Naive thymus-derived CD4-positive, alpha-beta T cell (primary cell): ENCODE measurements at regions not wholly inside any gene's neighbourhood (a gene's known extent, or its start where the extent isn't known, plus 50 kb on each side); places are given as distances from the start of the nearest gene placed in this dataset.

Experiments
- ATAC-seq: fragments of 150-1000 bp; cut with Tn5 transposase; 2 replicates; pipeline ENCODE4 v1.10.0; 2021; ENCODE audit warnings: mild to moderate bottlenecking, moderate library complexity
- CTCF ChIA-PET: fragments of 350-600 bp; sonication (Branson Sonifier 250); formaldehyde crosslinking; loops from one replicate; lab custom pipeline; 2021; ENCODE audit warnings: antibody characterized with exemption; lab: Charles Lee
- POLR2A ChIA-PET: fragments of 350-600 bp; sonication (Branson Sonifier 250); formaldehyde crosslinking; loops from one replicate; lab custom pipeline; 2021; ENCODE audit warnings: antibody characterized with exemption, inconsistent platforms; lab: Charles Lee
- DNase-seq, 9 donors: peaks; one replicate each; pipeline versions ENCODE4 v3.0.0 to v3.0.0-alpha.2; 2020 to 2022; ENCODE audit warnings: mixed read lengths in 1 of 9
- H3K27ac ChIP-seq: one replicate; pipeline ENCODE4 v1.7.0; 2013; ENCODE audit warnings: mild to moderate bottlenecking, low read depth, low read length, moderate library complexity
- H3K27me3 ChIP-seq, 2 donors: one replicate each; pipeline ENCODE4 v1.7.0; 2013; ENCODE audit warnings: low read length in 2 of 2, mild to moderate bottlenecking in 2 of 2, moderate library complexity in 2 of 2; ENCODE audit not compliant: control insufficient read depth in 2 of 2, insufficient read depth in 2 of 2
- H3K36me3 ChIP-seq, 3 experiments: 1 replicate in 2 of 3; 2 replicates in 1 of 3; pipeline ENCODE4 v1.7.0; 2013; ENCODE audit warnings: low read length in 3 of 3, mild to moderate bottlenecking in 3 of 3, moderate library complexity in 1 of 3; ENCODE audit not compliant: insufficient read depth in 3 of 3, control insufficient read depth in 2 of 3
- H3K4me1 ChIP-seq, 2 donors: one replicate each; pipeline ENCODE4 v1.7.0; 2013; ENCODE audit warnings: low read length in 2 of 2, mild to moderate bottlenecking in 2 of 2, moderate library complexity in 1 of 2; ENCODE audit not compliant: control insufficient read depth in 2 of 2, insufficient read depth in 2 of 2
- H3K4me3 ChIP-seq: 2 replicates; pipeline ENCODE4 v1.7.0; 2013; ENCODE audit warnings: mild to moderate bottlenecking, low read length
- H3K9me3 ChIP-seq, 3 experiments: 1 replicate in 2 of 3; 2 replicates in 1 of 3; pipeline ENCODE4 v1.7.0; 2013; ENCODE audit warnings: low read length in 3 of 3; ENCODE audit not compliant: control insufficient read depth in 2 of 3
- H3K27ac Mint-ChIP-seq, 9 donors: one replicate each; pipeline ENCODE4 v1.8.0; 2020 to 2022; ENCODE audit warnings: mixed read lengths in 9 of 9, mild to moderate bottlenecking in 8 of 9, moderate library complexity in 5 of 9, inconsistent platforms in 2 of 9
- H3K27me3 Mint-ChIP-seq, 5 donors: one replicate each; pipeline ENCODE4 v1.8.0; 2021 to 2022; ENCODE audit warnings: mixed read lengths in 5 of 5, mild to moderate bottlenecking in 1 of 5
- H3K36me3 Mint-ChIP-seq, 5 donors: one replicate each; pipeline ENCODE4 v1.8.0; 2020 to 2022; ENCODE audit warnings: mixed read lengths in 5 of 5, mild to moderate bottlenecking in 3 of 5, inconsistent platforms in 1 of 5
- H3K4me1 Mint-ChIP-seq, 7 donors: one replicate each; pipeline ENCODE4 v1.8.0; 2020 to 2022; ENCODE audit warnings: mixed read lengths in 7 of 7, mild to moderate bottlenecking in 3 of 7, inconsistent platforms in 1 of 7
- H3K4me3 Mint-ChIP-seq, 10 donors: one replicate each; pipeline ENCODE4 v1.8.0; 2020 to 2022; ENCODE audit warnings: mild to moderate bottlenecking in 10 of 10, mixed read lengths in 10 of 10, moderate library complexity in 6 of 10, inconsistent platforms in 2 of 10
- H3K9me3 Mint-ChIP-seq, 11 donors: one replicate each; pipeline ENCODE4 v1.8.0; 2020 to 2022; ENCODE audit warnings: mixed read lengths in 11 of 11, mild to moderate bottlenecking in 4 of 11, inconsistent platforms in 1 of 11, moderate library complexity in 1 of 11
- intact Hi-C, 2 donors: fragments of 100-400 bp; cut with micrococcal nuclease; formaldehyde crosslinking; loops; one replicate each; pipeline ENCODE4 v1.15.1; 2023

DNA sequence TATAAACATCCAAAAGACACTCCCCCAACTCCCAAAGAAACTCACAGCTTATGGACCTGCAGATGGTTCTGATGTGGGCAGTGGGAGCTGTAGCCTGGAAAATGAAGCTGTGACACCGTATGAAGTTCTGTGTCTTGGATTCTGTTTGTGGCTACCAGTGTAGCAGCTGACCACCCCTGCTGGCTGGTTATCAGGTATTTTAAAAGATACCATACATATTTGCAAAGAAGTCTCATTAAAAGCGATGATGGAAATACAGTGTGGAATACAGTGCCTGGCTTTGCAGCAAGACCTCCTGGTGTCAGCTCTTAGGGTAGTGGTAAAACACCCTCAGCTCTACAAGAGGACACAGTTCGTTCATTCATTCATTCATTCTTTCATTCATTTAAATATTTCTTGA lies 194.3 kb upstream of the PRKCQ start:
- Mint-ChIP-seq H3K27me3 (peaks cover 33 to 40% (median 37%) of the 10 kb centered on the region in 5 donors), H3K36me3 (peaks cover 0 to 6% (median 0%) of the 10 kb centered on the region in 5 donors), H3K4me1 (no peaks in the 10 kb centered on the region), H3K27ac (no peak overlapping the region), H3K4me3 (no peak overlapping the region), H3K9me3 (peaks cover 0 to 20% (median 4%) of the 10 kb centered on the region in 11 donors)
- ChIA-PET CTCF (no interaction called here), POLR2A (no interaction called here)
- DNase-seq (no peak), ATAC-seq (no peak)
- Histone ChIP-seq H3K9me3 (no peaks in the 10 kb centered on the region), H3K27me3 (peaks cover 0 to 6% of the 10 kb centered on the region in 2 donors), H3K4me3 (no peak overlapping the region), H3K4me1 (no peaks in the 10 kb centered on the region), H3K36me3 (no peaks in the 10 kb centered on the region), H3K27ac (no peak overlapping the region)
- intact Hi-C loops: no loop called here

DNA sequence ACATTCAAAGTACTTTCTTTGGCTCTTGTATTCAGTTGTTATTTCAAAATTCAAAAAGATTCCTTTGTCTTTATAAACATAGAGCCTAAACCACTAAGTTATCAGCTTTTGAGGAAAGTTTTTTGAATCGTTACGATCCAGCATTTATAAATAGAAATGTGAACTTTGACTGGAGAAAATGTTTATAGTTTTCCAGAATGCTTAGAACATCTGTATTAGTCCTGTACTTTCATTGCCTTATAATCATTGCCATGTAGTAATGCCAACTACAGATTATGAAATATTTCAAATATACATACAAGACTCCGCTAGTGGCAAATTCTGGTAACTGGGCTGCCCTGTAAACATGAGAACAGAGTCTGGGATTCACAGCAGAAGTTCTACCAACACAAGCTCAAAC lies 191.3 kb upstream of the PRKCQ start:
- no peak for DNase-seq
- Histone ChIP-seq H3K36me3 (no peaks in the 10 kb centered on the region), H3K9me3 (no peaks in the 10 kb centered on the region), H3K4me1 (no peaks in the 10 kb centered on the region), H3K4me3 (no peak overlapping the region), H3K27me3 (no peaks in the 10 kb centered on the region), H3K27ac (no peak overlapping the region)
- POLR2A ChIA-PET: no interaction called here
- peaks cover 22 to 37% (median 32%) of the 10 kb centered on the region in 5 donors for H3K27me3 Mint-ChIP-seq
- intact Hi-C loops: no loop called here
- H3K36me3 Mint-ChIP-seq: peaks cover 0 to 6% (median 0%) of the 10 kb centered on the region in 5 donors
- H3K4me3 Mint-ChIP-seq: no peak overlapping the region
- no peak overlapping the region for H3K27ac Mint-ChIP-seq
- CTCF ChIA-PET: no interaction called here
- ATAC-seq: no peak
- H3K4me1 Mint-ChIP-seq: no peaks in the 10 kb centered on the region
- H3K9me3 Mint-ChIP-seq: peaks cover 0 to 20% (median 4%) of the 10 kb centered on the region in 11 donors

DNA sequence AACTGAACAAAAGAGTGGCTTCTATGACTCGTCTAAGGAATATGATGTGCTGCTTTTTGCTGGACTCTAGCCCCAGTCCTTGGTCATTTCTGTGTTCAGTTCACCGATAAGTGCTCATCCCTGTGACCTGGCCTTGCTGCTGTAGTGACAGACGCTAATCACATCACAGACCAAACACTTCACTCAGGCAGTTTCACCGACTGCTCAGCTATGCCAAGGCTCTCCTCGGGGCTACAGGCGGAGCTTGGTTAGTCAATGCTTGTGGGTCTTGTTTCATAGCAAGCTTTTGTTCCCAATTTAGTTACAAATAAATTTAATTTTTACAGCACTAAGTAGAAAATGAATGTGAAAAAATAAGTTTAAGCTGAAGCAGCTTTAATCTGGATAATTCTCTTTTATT lies 190.8 kb upstream of the PRKCQ start:
- no peak overlapping the region for H3K27ac ChIP-seq
- intact Hi-C loops: no loop called here
- H3K4me1 ChIP-seq: no peaks in the 10 kb centered on the region
- Mint-ChIP-seq H3K9me3 (peaks cover 0 to 20% (median 4%) of the 10 kb centered on the region in 11 donors), H3K4me1 (no peaks in the 10 kb centered on the region), H3K36me3 (peaks cover 0 to 6% (median 0%) of the 10 kb centered on the region in 5 donors), H3K4me3 (no peak overlapping the region), H3K27ac (no peak overlapping the region), H3K27me3 (peaks cover 18 to 37% (median 31%) of the 10 kb centered on the region in 5 donors)
- no peaks in the 10 kb centered on the region for H3K27me3 ChIP-seq
- DNase-seq: no peak
- CTCF ChIA-PET: no interaction called here
- no peaks in the 10 kb centered on the region for H3K36me3 ChIP-seq
- POLR2A ChIA-PET: no interaction called here
- H3K9me3 ChIP-seq: no peaks in the 10 kb centered on the region
- no peak overlapping the region for H3K4me3 ChIP-seq
- no peak for ATAC-seq

DNA sequence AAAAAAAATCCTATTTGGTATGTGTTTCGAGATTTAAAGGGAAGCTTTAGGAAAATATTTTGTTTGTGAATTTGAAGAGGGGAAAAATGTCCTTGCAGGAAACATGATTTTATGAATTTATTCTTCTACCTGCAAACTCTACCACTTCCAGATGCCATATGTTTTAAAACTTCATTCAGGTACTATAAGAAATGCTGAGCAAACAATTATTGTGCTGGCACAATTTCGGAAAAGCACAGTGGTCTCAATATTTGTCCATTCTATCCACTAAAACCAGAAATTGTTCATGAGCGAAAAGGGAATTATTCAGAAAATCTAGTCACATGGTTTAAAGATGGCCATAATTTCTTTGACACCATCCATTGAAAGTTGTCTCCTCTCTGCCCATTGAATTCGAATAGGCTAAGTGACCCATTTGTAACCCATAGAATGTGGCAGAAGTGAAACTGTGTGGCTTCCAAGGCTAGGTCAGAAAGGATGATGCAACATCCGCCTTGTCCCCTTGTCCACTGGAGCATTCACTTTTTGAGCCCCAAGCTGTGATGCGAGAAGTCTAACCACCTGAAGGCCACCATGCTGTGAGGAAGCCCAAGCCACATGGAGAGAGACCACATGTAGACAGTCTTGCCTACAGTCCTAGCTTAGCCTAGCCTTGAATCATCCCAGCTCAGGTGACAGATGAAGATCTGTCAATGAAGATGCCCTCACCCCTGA lies 189.8 kb upstream of the PRKCQ start:
- Histone ChIP-seq H3K27ac (no peak overlapping the region), H3K36me3 (no peaks in the 10 kb centered on the region), H3K27me3 (no peaks in the 10 kb centered on the region), H3K9me3 (no peaks in the 10 kb centered on the region), H3K4me3 (no peak overlapping the region), H3K4me1 (no peaks in the 10 kb centered on the region)
- intact Hi-C loops: no loop called here
- Mint-ChIP-seq H3K27ac (no peak overlapping the region), H3K4me3 (no peak overlapping the region), H3K9me3 (peaks cover 0 to 20% (median 4%) of the 10 kb centered on the region in 11 donors), H3K36me3 (peaks cover 0 to 6% (median 0%) of the 10 kb centered on the region in 5 donors), H3K4me1 (no peaks in the 10 kb centered on the region), H3K27me3 (peaks cover 9 to 30% (median 21%) of the 10 kb centered on the region in 5 donors)
- DNase-seq: no peak
- ChIA-PET CTCF (no interaction called here), POLR2A (no interaction called here)
- ATAC-seq: no peak

DNA sequence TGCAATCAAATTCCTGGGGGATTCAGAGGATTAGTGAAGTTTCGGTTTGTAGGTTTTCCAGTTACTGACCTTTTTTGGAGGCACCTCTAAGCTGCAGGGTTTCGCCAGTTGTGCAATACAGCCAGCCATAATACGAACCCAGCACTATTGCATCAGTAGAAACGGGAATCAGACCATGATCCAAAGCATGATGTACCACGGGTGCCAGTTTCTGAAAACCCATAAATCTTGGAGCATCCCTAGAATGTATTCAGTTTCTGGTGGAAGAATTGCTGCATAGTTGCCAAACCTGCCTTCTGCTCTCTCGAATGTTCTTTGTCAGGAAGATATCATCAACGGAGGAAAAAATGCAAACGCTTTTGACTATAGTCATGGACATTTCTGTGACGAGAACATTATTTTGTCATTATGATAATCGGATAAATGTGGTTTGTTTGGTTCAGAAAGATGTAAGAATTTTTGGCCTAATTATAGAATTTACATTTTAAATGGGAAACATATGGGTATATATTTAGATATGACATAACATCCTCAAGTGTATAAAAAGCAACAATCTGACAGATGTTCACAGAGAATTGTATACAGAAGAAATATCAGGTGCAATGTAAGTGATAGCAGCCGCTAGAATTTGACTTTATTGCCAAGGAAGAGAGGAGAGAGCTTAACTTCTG lies 186.2 kb upstream of the PRKCQ start:
- no peaks in the 10 kb centered on the region for H3K36me3 ChIP-seq
- CTCF ChIA-PET: no interaction called here
- H3K27me3 ChIP-seq: no peaks in the 10 kb centered on the region
- no peak for ATAC-seq
- intact Hi-C loops: no loop called here
- Mint-ChIP-seq H3K27me3 (peaks cover 22 to 48% (median 29%) of the 10 kb centered on the region in 5 donors), H3K27ac (no peak overlapping the region), H3K9me3 (peaks cover 0 to 14% (median 4%) of the 10 kb centered on the region in 11 donors), H3K36me3 (peaks cover 0 to 6% (median 0%) of the 10 kb centered on the region in 5 donors), H3K4me1 (no peaks in the 10 kb centered on the region), H3K4me3 (no peak overlapping the region)
- no peak overlapping the region for H3K4me3 ChIP-seq
- no peaks in the 10 kb centered on the region for H3K4me1 ChIP-seq
- POLR2A ChIA-PET: no interaction called here
- no peak for DNase-seq
- H3K9me3 ChIP-seq: no peaks in the 10 kb centered on the region
- H3K27ac ChIP-seq: no peak overlapping the region

DNA sequence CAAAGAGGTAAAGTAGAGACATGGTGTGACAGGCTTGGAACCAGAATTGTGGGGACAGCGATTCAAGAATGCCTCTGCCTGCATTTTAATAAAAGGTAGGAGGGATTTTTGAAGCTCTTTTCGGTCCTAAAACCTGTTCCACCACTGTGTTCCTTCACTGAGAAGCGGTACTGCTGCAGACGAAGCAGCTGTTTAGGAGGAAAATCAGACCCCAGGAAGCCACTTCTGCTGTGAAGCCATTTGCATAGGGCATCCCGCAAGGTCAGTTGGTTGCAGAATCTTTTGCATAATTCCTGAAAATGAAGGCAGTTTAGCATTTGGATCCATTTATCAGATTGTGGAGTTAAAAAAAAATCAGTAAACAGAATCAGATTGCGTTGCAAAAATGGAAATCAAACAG lies 183.3 kb upstream of the PRKCQ start:
- H3K27me3 Mint-ChIP-seq: peaks cover 35 to 62% (median 44%) of the 10 kb centered on the region in 5 donors

More for the DNA sequence above, 183.3 kb upstream of the PRKCQ start:
- ATAC-seq (no peak), DNase-seq (no peak)
- H3K27ac Mint-ChIP-seq: no peak overlapping the region
- Histone ChIP-seq H3K4me3 (no peak overlapping the region), H3K4me1 (no peaks in the 10 kb centered on the region), H3K9me3 (no peaks in the 10 kb centered on the region), H3K27ac (no peak overlapping the region), H3K36me3 (no peaks in the 10 kb centered on the region), H3K27me3 (no peaks in the 10 kb centered on the region)
- no peaks in the 10 kb centered on the region for H3K4me1 Mint-ChIP-seq
- H3K36me3 Mint-ChIP-seq: peaks cover 0 to 4% (median 0%) of the 10 kb centered on the region in 5 donors
- H3K4me3 Mint-ChIP-seq: no peak overlapping the region
- CTCF ChIA-PET: no interaction called here
- H3K9me3 Mint-ChIP-seq: peaks cover 0 to 16% (median 0%) of the 10 kb centered on the region in 11 donors
- intact Hi-C loops: no loop called here
- POLR2A ChIA-PET: no interaction called here
